ENCODE measurements at regions not wholly inside any gene's neighbourhood (a gene's known extent, or its start where the extent isn't known, plus 50 kb on each side); places are given as distances from the start of the nearest gene placed in this dataset.

GRCh38 chr20:57944988-57945387 is 235.2 kb upstream of the PMEPA1 start:
- Histone ChIP-seq H3K9me2 (replicated peaks; ENCODE audit: insufficient read depth, low read length) (no peaks in the 10 kb centered on the region), H3K9ac (ENCODE audit: low read length) (no peak overlapping the region), H3K9me3 (ENCODE audit: insufficient read depth, low read length) (no peaks in the 10 kb centered on the region), H3K27me3 (ENCODE audit: low read length) (no peaks in the 10 kb centered on the region), H4K20me1 (ENCODE audit: low read depth, low read length) (no peaks in the 10 kb centered on the region), H3K27ac (ENCODE audit: low read depth, low read length) (no peak overlapping the region), H3K4me2 (ENCODE audit: low read depth, low read length, poor library complexity, severe bottlenecking) (no peak overlapping the region), H3K36me3 (ENCODE audit: low read length) (no peaks in the 10 kb centered on the region), H3K79me2 (ENCODE audit: insufficient read depth, low read length) (no peaks in the 10 kb centered on the region), H2AFZ (ENCODE audit: low read depth, low read length, severe bottlenecking) (no peak overlapping the region), H3K4me3 (ENCODE audit: insufficient read depth, low read length, poor library complexity, severe bottlenecking) (no peak overlapping the region), H3F3A (ENCODE audit: insufficient read depth) (no peaks in the 10 kb centered on the region)
- TF ChIP-seq EZH2phosphoT487 (conservative IDR thresholded peaks at IDR 0.05; ENCODE audit: low read length): no peak
- TF ChIP-seq, protein P1, sequence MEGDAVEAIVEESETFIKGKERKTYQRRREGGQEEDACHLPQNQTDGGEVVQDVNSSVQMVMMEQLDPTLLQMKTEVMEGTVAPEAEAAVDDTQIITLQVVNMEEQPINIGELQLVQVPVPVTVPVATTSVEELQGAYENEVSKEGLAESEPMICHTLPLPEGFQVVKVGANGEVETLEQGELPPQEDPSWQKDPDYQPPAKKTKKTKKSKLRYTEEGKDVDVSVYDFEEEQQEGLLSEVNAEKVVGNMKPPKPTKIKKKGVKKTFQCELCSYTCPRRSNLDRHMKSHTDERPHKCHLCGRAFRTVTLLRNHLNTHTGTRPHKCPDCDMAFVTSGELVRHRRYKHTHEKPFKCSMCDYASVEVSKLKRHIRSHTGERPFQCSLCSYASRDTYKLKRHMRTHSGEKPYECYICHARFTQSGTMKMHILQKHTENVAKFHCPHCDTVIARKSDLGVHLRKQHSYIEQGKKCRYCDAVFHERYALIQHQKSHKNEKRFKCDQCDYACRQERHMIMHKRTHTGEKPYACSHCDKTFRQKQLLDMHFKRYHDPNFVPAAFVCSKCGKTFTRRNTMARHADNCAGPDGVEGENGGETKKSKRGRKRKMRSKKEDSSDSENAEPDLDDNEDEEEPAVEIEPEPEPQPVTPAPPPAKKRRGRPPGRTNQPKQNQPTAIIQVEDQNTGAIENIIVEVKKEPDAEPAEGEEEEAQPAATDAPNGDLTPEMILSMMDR (IDR thresholded peaks at IDR 0.05; ENCODE audit: insufficient read depth, low read length, poor library complexity, severe bottlenecking): no peak

DNA sequence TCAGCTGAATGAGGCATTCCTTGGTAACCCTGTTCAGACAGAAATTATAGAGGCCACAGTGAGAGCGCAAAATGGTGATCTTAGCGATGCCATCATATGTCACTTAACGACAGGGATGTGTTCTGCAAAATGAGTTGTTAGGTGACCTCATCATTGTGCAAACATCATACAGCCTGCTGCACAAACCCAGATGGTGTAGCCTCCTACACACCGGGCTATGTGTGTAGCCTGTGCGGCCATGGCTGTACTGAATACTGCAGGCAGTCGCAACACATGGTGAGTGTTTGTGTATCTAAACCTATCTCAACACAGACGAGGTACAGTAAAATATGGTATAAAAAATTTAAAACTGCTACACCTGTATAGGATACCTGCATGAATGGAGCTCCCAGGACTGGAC is 234.1 kb upstream of the PMEPA1 start:
- TF ChIP-seq EZH2phosphoT487 (conservative IDR thresholded peaks at IDR 0.05; ENCODE audit: low read length): no peak
- TF ChIP-seq, protein P1 (IDR thresholded peaks at IDR 0.05; ENCODE audit: insufficient read depth, low read length, poor library complexity, severe bottlenecking): no peak
- Histone ChIP-seq H3K27me3 (ENCODE audit: low read length) (no peaks in the 10 kb centered on the region), H3F3A (ENCODE audit: insufficient read depth) (no peaks in the 10 kb centered on the region), H3K79me2 (ENCODE audit: insufficient read depth, low read length) (no peaks in the 10 kb centered on the region), H3K27ac (ENCODE audit: low read depth, low read length) (no peak overlapping the region), H4K20me1 (ENCODE audit: low read depth, low read length) (no peaks in the 10 kb centered on the region), H3K9me3 (ENCODE audit: insufficient read depth, low read length) (no peaks in the 10 kb centered on the region), H3K4me2 (ENCODE audit: low read depth, low read length, poor library complexity, severe bottlenecking) (no peak overlapping the region), H3K36me3 (ENCODE audit: low read length) (no peaks in the 10 kb centered on the region), H2AFZ (ENCODE audit: low read depth, low read length, severe bottlenecking) (no peak overlapping the region), H3K9me2 (replicated peaks; ENCODE audit: insufficient read depth, low read length) (no peaks in the 10 kb centered on the region), H3K9ac (ENCODE audit: low read length) (no peak overlapping the region), H3K4me3 (ENCODE audit: insufficient read depth, low read length, poor library complexity, severe bottlenecking) (no peak overlapping the region)

DNA sequence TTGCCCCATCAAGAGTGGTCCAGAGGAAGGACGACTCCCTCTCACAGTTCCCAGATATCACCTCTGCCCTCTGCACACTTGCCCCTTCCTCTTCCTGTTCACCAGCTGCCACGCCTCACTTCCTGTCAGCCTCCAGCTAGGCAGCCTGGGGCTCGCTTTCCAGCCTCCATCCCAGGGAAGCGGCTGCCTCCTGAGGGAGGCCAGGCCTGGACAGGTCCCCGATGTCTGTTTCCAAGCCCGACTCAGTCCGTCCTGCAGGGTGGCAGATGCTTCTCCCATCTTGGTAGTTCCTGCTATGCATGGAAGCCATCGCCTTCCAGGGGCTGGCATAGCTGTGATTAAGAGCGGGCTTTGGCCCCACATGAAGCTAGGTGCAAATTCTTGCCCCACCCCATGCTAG is 233.5 kb upstream of the PMEPA1 start:
- TF ChIP-seq, protein P1 (IDR thresholded peaks at IDR 0.05; ENCODE audit: insufficient read depth, low read length, poor library complexity, severe bottlenecking): no peak
- no peak for TF ChIP-seq EZH2phosphoT487 (conservative IDR thresholded peaks at IDR 0.05; ENCODE audit: low read length)
- H3K36me3 ChIP-seq (ENCODE audit: low read length): no peaks in the 10 kb centered on the region

More for the DNA sequence above, 233.5 kb upstream of the PMEPA1 start:
- H3K4me3 ChIP-seq (ENCODE audit: insufficient read depth, low read length, poor library complexity, severe bottlenecking): no peak overlapping the region
- H3K9me3 ChIP-seq (ENCODE audit: insufficient read depth, low read length): no peaks in the 10 kb centered on the region
- no peak overlapping the region for H3K4me2 ChIP-seq (ENCODE audit: low read depth, low read length, poor library complexity, severe bottlenecking)
- no peaks in the 10 kb centered on the region for H4K20me1 ChIP-seq (ENCODE audit: low read depth, low read length)
- no peaks in the 10 kb centered on the region for H3K79me2 ChIP-seq (ENCODE audit: insufficient read depth, low read length)
- no peaks in the 10 kb centered on the region for H3K27me3 ChIP-seq (ENCODE audit: low read length)
- H2AFZ ChIP-seq (ENCODE audit: low read depth, low read length, severe bottlenecking): no peak overlapping the region
- no peaks in the 10 kb centered on the region for H3K9me2 ChIP-seq (replicated peaks; ENCODE audit: insufficient read depth, low read length)
- no peak overlapping the region for H3K9ac ChIP-seq (ENCODE audit: low read length)
- H3K27ac ChIP-seq (ENCODE audit: low read depth, low read length): no peak overlapping the region
- no peaks in the 10 kb centered on the region for H3F3A ChIP-seq (ENCODE audit: insufficient read depth)
